Endothelial cell of umbilical vein (primary cell): ENCODE measurements at regions not wholly inside any gene's neighbourhood (a gene's known extent, or its start where the extent isn't known, plus 50 kb on each side); places are given as distances from the start of the nearest gene placed in this dataset.
A peak's percentile ranks its signal among the peaks of the same experiment; 100 is the strongest.

Source experiments
- BruUV-seq: library from RNA; stranded (reverse); fragments of 400-500 nt; replicated peaks from 2 replicates; lab custom pipeline; 2021; lab: Mats Ljungman, UMichigan
- CTCF ChIA-PET: fragments of 300-600, 350-600 bp; sonication (Branson Sonifier 250); formaldehyde crosslinking; loops from one replicate; lab custom pipeline; 2021; ENCODE audit warnings: antibody characterized with exemption, inconsistent platforms; lab: Charles Lee
- POLR2A ChIA-PET: fragments of 300-600, 350-600 bp; sonication (Branson Sonifier 250); formaldehyde crosslinking; loops from one replicate; lab custom pipeline; 2021; ENCODE audit warnings: antibody characterized with exemption, inconsistent platforms; lab: Charles Lee
- DNase-seq: peaks from one replicate; pipeline ENCODE4 v3.0.0-alpha.2; 2011; ENCODE audit warnings: low read depth, low spot score
- FAIRE-seq: peaks from 2 replicates; lab custom pipeline; 2011; peaks lifted over from hg19 to GRCh38; lab: Jason Lieb, UNC
- H2AFZ ChIP-seq: 2 replicates; pipeline ENCODE4 v1.6.0; 2012; ENCODE audit warnings: low read depth, low read length, control low read depth, inconsistent platforms
- H3K27ac ChIP-seq: 2 replicates; pipeline ENCODE4 v1.5.1; 2011; ENCODE audit warnings: low read depth, mild to moderate bottlenecking, control low read depth, low read length, moderate library complexity; ENCODE audit not compliant: insufficient read depth
- H3K27me3 ChIP-seq, 2 experiments: 2 replicates each; pipeline versions ENCODE4 v1.6.0 to v1.6.1; 2011; ENCODE audit warnings: low read length in 2 of 2, mixed read lengths in 1 of 2; ENCODE audit not compliant: control insufficient read depth in 2 of 2, insufficient read depth in 2 of 2
- H3K36me3 ChIP-seq, 2 experiments: 2 replicates in 1 of 2; 3 replicates in 1 of 2; pipeline ENCODE4 v1.5.1; 2011; ENCODE audit warnings: low read length in 2 of 2, mild to moderate bottlenecking in 1 of 2, moderate library complexity in 1 of 2; ENCODE audit not compliant: control insufficient read depth in 2 of 2, insufficient read depth in 2 of 2; ENCODE audit errors: extremely low read depth in 1 of 2
- H3K4me1 ChIP-seq: 3 replicates; pipeline ENCODE4 v1.5.1; 2011; ENCODE audit warnings: mild to moderate bottlenecking, low read length; ENCODE audit not compliant: control insufficient read depth, insufficient read depth; ENCODE audit errors: extremely low read depth
- H3K4me2 ChIP-seq: 2 replicates; pipeline ENCODE4 v1.6.1; 2011; ENCODE audit warnings: low read length, control low read depth, mixed read lengths; ENCODE audit not compliant: insufficient read depth
- H3K4me3 ChIP-seq, 3 experiments: fragments of 200-600 bp in 1 of 3; sonication (generic), shearing (Covaris generic) in 1 of 3; replicated peaks in 1 of 3; 2 replicates each; pipeline ENCODE4 v1.5.1; 2011 to 2016; ENCODE audit warnings: control low read depth in 3 of 3, low read length in 3 of 3, mild to moderate bottlenecking in 2 of 3, inconsistent platforms in 1 of 3, low read depth in 1 of 3, moderate library complexity in 1 of 3; ENCODE audit not compliant: insufficient read depth in 1 of 3
- H3K79me2 ChIP-seq: 2 replicates; pipeline ENCODE4 v1.6.0; 2012; ENCODE audit warnings: low read length, inconsistent platforms; ENCODE audit not compliant: control insufficient read depth, insufficient read depth
- H3K9ac ChIP-seq: replicated peaks from 2 replicates; pipeline ENCODE3; 2011; ENCODE audit warnings: low read length, control low read depth; ENCODE audit not compliant: insufficient read depth; ENCODE audit errors: extremely low read depth
- H3K9me1 ChIP-seq: replicated peaks from 3 replicates; pipeline ENCODE4 v1.6.0; 2011; ENCODE audit warnings: mild to moderate bottlenecking, low read length; ENCODE audit not compliant: control insufficient read depth, insufficient read depth; ENCODE audit errors: extremely low read depth
- H3K9me3 ChIP-seq: replicated peaks from 2 replicates; pipeline ENCODE4 v1.5.1; 2012; ENCODE audit warnings: low read length, inconsistent platforms; ENCODE audit not compliant: control insufficient read depth, insufficient read depth
- H4K20me1 ChIP-seq: replicated peaks from 2 replicates; pipeline ENCODE3; 2011; ENCODE audit warnings: mild to moderate bottlenecking, low read length; ENCODE audit not compliant: control insufficient read depth, insufficient read depth; ENCODE audit errors: extremely low read depth
- EZH2 ChIP-seq: IDR thresholded peaks from 2 replicates; pipeline ENCODE4 v1.6.1; 2012; ENCODE audit warnings: borderline replicate concordance, low read depth, mild to moderate bottlenecking, moderate library complexity, low read length, inconsistent platforms; ENCODE audit not compliant: severe bottlenecking
- GATA2 ChIP-seq: IDR thresholded peaks from 2 replicates; pipeline ENCODE4 v1.7.0; 2011; ENCODE audit warnings: low read depth, mild to moderate bottlenecking, moderate library complexity, mixed read lengths, low read length; ENCODE audit not compliant: insufficient read length, insufficient read depth
- JUN ChIP-seq: IDR thresholded peaks from 2 replicates; pipeline ENCODE4 v1.6.1; 2011; ENCODE audit warnings: borderline replicate concordance, low read depth; ENCODE audit not compliant: insufficient read length, insufficient read depth
- POLR2A ChIP-seq: IDR thresholded peaks from 2 replicates; pipeline ENCODE4 v1.6.1; 2012; ENCODE audit warnings: low read depth, mild to moderate bottlenecking, control low read depth, low read length
- POLR2AphosphoS5 ChIP-seq: IDR thresholded peaks from 2 replicates; pipeline ENCODE4 v1.6.1; 2012; ENCODE audit warnings: low read depth, mild to moderate bottlenecking, control low read depth, low read length, moderate library complexity; ENCODE audit not compliant: insufficient read depth
- dilution Hi-C: fragments of 300-500 bp; cut with MboI; formaldehyde crosslinking; loops from one replicate; pipeline ENCODE4 v1.15.0; 2019; ENCODE audit warnings: low sequenced_read_pairs; ENCODE audit not compliant: extremely low pct_ligation_motif_present
- intact Hi-C: fragments of 100-400 bp; cut with micrococcal nuclease; formaldehyde crosslinking; loops from one replicate; pipeline ENCODE4 v1.10.0; 2022
- TF ChIP-seq, protein P1 (sequence below): IDR thresholded peaks from 2 replicates; pipeline ENCODE4 v1.6.1; 2011; ENCODE audit not compliant: insufficient read depth, insufficient read length

DNA sequence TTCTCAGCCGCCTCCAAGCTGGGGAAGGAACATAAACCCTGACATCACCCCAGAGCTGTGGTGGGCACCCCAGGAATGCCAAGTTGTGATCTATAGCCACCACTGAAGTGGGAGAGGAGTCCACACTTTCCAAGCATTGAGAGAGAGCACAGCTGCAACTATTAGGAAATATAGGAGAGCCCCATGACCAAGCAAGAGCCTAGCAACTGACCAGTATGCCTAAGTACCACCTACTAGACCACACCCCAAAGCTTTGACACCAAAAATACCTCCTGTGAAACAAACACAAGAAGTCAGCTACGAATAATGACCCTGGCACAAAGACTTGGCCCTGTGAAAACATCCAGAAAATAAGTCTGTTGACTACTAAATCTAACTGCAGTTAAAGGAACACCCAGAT is 804.1 kb upstream of the IGFBP3 start:
- Histone ChIP-seq H3K4me3 (no peak overlapping the region), H3K27ac (no peak overlapping the region), H3K9me3 (no peaks in the 10 kb centered on the region), H3K9me1 (no peaks in the 10 kb centered on the region), H3K27me3 (no peaks in the 10 kb centered on the region), H3K4me2 (no peak overlapping the region), H4K20me1 (no peaks in the 10 kb centered on the region), H2AFZ (no peak overlapping the region), H3K79me2 (no peaks in the 10 kb centered on the region), H3K9ac (no peak overlapping the region), H3K4me1 (peaks cover 3% of the 10 kb centered on the region), H3K36me3 (no peaks in the 10 kb centered on the region)
- DNase-seq, result no peak
- peak; percentile 4 for FAIRE-seq
- TF ChIP-seq GATA2 (no peak), JUN (no peak), POLR2AphosphoS5 (no peak), POLR2A (no peak), EZH2 (no peak)
- TF ChIP-seq, protein P1, sequence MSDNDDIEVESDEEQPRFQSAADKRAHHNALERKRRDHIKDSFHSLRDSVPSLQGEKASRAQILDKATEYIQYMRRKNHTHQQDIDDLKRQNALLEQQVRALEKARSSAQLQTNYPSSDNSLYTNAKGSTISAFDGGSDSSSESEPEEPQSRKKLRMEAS, result no peak
- POLR2A ChIA-PET, result no interaction called here
- CTCF ChIA-PET, result no interaction called here
- intact Hi-C loops (no loop called here), dilution Hi-C loops (no loop called here)
- BruUV-seq, result no TSS peak

- no peak for DNase-seq
- CTCF ChIA-PET, result interaction anchor here (0.9 to 1.7 kb wide), 3 partner anchors 9 to 801 kb away, joined by 3 to 4 read pairs (median 3); no protein-coding TSS in a partner anchor
- H3K27ac ChIP-seq, result no peak overlapping the region
- FAIRE-seq, result no peak
- no peak overlapping the region for H2AFZ ChIP-seq
- H3K4me2 ChIP-seq, result no peak overlapping the region
- dilution Hi-C loops, result no loop called here
- peaks cover 3% of the 10 kb centered on the region for H3K4me1 ChIP-seq
- TF ChIP-seq, protein P1, result no peak
- TF ChIP-seq JUN, result no peak
- TF ChIP-seq POLR2AphosphoS5, result no peak
- no peaks in the 10 kb centered on the region for H4K20me1 ChIP-seq
- H3K27me3 ChIP-seq, result no peaks in the 10 kb centered on the region
- POLR2A ChIA-PET, result no interaction called here
- H3K36me3 ChIP-seq, result no peaks in the 10 kb centered on the region
- H3K9me1 ChIP-seq, result no peaks in the 10 kb centered on the region
- no TSS peak for BruUV-seq
- H3K9ac ChIP-seq, result no peak overlapping the region
- no peaks in the 10 kb centered on the region for H3K79me2 ChIP-seq
- intact Hi-C loops, result no loop called here
- no peak overlapping the region for H3K4me3 ChIP-seq
- no peaks in the 10 kb centered on the region for H3K9me3 ChIP-seq
Measured at GRCh38 chr7:46723742-46724141, 802.7 kb upstream of the IGFBP3 start.
